Right renal pelvis (tissue), 4 donors: ENCODE measurements at regions not wholly inside any gene's neighbourhood (a gene's known extent, or its start where the extent isn't known, plus 50 kb on each side); places are given as distances from the start of the nearest gene placed in this dataset.
"Not testable (repeated sequence)": the region's sequence is repeated elsewhere in the genome, so short reads cannot be mapped to it uniquely, and the experiment has no call there.

Experiments
- DNase-seq, 4 donors: peaks; one replicate each; pipeline ENCODE4 v3.0.0-alpha.2; 2013; ENCODE audit warnings: low read depth in 4 of 4, low spot score in 3 of 4, missing footprints in 1 of 4

DNA sequence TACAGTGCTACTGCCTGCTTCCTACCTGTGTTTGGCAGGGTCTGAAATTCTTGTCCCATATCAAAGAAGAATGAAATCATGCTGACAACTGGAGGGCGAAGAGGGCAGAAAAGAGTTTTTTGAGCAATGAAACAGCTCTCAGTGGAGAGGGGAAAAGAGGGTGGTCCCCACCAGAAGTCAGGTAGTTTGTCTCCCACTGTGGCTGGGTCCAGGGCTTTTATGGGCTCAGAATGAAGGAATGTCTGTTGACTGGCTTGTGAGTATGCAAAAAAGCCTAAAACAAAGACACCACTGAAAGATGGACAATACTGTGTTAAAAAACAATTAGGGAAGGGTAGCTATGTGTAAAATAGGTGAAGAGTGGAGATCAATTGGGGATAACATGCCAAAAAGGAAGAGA, 115.0 kb downstream of the ADAM29 start:
- DNase-seq: no peak

DNA sequence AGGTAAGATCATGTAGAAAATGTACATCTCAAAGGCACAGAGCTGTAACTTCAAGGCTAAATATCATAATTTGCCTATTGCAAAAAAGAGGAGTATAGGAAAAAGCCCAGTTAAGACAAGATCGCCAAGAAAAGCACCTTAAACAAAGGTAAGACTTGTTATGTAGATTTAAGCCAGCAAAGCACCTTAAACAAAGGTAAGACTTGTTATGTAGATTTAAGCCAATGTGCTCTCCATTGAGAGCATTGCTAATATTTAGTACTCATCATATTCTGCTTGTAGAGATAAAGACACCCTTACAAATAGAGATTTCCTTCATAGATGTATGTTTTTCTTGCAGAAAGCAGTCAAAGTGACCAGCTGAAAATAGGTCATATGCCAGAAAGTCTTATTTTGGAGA, 115.8 kb downstream of the ADAM29 start:
- no peak for DNase-seq

DNA sequence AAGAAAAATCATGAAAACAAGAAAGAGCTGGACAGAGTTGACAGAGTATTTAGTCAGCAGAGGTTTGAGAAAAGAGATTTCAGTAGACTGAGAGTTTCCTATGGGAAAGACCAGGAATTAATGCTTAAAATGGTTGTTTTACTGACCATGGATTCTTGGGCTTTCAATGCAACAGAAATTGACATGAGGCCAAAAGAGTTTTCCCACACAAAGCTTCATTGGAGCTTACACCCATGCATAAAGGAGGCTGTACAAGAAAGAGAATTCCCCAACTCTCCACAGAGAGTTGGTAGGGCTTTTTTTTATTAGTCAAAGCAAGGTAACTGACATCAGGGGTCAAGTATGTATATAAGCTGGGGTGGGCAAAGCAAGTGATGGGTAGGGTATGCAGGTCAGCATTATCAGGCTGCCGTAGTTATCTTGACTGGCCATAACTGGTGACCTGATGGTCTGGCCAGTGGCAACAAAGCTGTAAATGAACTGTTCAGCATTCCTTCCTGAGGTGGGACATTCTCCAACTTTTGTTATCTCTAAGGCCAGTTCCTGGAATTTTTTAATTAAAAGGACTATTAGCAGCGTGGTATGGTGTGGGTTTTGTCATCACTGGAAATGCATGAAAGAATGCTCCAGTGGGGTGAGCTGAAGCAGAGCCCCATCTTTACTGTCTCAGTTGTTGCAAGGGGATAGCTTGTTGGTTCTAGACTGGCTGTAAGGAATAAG, 117.0 kb downstream of the ADAM29 start:
- no peak for DNase-seq

DNA sequence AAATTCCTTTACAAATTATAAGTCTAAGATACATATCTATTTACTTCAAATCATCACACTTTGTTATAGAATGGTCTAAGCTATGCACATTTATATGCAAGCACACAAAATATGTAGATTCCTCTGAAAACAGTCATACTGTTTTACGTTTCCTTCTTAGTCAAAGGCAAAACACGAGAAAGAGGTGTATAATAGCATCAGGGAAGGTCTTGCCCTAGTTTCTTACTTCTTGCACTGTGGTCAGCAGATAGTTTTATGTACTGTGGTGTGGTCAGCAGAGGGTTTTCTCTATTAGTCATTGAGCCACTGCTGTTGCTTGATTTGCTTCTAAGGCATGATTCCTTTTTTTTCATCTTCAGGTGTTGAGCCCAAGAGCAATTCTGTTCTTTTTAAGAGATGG, 117.7 kb downstream of the ADAM29 start:
- no peak for DNase-seq

DNA sequence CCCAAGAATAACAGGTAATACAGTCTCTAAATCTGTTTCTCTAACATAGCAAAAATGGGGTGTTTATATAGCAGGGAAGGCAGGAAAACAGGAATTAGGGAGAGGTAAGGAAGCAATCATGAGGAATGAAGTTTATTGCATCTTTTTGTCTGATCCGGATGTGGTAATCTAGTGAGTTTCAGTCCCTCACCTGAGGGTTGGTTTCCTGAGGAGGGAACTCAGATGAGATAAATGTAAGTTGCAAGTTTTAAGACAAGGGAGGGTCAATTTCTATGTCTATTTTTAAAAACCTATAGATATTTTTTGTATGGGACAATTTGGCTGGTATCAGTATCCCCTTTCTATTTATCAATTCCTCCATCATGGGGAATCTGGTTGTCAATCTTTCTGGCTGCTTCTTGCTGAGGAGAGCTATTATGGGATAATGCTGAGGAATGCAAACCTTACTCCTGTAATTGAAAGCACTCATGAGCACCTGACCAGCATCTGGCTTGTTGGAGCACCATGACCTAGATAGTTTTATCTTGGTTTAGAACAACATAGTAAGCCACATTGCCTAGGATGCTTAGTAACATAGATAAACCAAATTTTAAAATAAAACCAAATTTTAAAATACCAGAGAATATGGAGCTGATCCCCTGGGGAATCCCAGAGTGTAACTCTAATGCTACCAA, 130.1 kb downstream of the ADAM29 start:
- no peak for DNase-seq

DNA sequence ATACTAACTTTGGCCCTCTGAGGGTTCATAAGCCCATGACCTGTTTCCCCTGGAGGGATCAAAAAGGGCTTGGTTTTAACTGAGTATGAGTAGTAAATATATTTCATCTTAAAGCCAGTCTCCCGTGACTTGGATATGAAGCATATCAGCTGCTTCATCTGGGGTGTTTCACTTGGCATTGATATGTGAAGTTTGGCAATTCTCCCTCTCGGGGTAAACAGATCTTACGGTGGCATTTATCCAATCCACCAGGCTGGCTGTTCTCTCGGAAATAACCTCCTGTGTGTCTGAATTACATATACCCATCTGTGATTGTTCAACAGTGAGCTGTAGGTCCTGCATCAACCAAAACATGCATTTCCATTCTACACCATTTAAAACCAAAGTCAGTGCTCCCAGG, 130.7 kb downstream of the ADAM29 start:
- no peak for DNase-seq

DNA sequence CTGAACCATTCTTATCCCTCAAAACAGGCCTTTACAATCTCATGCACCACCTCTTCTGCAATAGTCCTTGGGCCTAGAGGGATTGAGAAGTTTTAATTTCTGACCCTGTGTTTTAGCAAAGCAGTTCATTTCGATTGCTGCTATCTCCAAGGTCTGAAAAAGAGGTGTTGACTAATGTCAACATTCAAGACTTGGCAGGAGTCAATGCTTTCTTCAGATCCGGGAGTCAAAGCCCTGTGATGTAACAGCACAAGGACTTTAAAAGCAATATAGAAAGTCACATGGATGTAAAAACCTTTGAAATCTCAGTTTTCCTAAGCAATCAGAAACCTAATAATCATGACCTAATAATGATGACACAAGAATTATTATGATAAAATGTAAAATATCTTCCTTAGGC, 133.8 kb downstream of the ADAM29 start:
- DNase-seq: no peak

DNA sequence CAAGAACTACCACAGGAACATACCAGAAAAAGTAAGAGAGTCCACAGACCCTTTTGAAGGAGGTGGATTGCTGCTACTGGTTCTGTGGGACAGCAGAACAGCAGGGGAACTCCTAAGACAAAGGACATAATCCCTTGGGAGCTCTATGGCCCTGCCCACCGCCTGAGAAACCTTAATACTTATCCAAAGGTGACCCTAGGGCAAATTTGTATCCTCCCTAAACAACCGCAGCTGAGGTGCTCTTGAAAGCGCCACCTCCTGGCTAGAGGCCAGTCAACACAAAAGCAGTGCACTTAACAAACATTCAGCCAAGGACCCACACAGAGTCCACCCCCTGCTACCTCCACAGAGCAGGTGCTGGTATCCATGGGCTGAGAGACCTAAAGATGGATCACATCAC, 136.8 kb downstream of the ADAM29 start:
- no peak for DNase-seq

DNA sequence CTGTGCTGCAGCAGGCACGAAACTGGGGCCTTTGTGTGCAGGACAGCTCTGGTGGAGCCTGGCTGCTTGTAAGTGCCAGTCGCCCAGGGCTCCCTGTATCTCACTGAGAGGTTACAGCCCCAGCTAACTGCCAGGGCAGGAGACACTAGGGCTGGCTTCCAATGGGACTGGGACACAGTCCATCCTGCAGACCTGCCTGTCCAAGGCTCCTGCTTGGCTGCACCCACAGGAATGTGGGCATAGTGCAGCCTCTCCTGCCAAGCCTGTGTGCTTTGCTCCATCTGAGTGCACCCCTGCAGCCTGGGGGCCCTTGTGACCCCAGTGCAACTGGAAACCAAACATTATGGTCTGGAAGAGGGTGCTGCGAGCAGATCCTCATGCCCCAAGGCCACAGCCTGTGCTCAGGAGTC, 144.0 kb downstream of the ADAM29 start:
- no peak for DNase-seq

DNA sequence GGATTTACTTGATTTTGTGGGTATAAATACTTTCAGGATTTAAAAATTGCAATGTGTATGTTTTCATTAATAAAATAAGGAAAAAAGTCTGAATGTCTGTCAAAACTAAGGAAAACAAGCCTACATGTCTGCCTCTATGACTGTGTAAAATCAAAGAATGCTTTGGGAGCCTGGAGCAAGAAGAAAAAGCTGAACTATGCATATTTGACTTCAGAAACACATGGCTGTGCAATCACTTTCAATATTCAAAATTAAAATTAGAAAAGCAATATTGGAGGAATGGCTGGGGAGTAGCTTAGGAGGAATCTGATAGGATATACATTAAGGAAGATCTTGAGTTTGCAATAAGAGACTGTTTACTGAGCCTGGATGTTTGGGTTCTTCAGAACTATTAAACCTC, 147.1 kb downstream of the ADAM29 start:
- DNase-seq: no peak

DNA sequence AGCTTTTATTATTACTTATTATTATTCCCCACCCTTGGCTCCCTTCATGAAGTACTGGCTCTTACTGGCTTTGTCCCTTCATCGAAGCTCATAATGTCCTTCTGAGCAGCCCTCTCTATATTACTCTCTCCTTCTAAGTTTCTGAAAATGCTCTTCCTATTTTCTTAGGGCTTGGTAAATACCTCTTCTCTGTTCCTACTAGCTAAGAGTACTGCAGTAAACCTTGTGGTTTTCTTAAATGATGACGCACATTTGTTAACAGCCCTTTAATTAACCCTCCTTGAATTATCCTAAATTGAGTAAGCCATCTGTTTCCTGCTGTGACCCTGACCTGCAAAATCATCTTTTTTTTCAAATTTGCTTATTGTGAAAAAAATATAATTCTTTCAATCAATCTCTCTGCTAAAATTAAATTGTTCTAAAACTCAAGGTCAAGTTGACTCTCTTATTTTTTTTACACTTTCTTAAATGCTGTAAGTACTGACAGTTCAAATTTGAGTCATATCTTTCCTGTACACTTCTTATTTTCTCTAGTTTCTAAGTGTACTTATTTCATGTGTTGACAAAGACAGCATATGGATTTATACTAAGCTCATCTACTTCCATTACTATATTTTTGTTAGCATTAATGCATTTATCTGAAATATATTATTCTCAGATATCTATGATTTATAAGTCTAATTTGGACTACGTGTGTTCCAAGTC, 148.9 kb downstream of the ADAM29 start:
- no peak for DNase-seq

DNA sequence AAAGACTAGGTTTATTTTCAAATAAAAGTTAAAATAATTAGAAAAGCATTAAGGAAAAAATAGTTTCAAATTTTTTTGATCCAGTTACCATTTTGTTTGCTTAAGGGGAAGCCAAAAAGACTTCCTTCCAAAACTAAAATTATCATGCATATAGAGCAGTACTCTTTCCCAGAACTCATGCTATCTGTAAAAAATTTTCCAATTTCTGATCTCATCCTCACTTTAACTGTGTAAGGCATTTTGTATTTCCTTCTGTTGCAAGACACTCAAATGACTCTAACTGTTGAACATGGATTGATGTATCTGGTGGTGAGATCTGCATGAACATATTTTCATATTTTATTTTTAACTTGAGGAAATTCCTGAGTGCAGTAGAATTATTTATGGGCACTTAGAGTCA, 150.1 kb downstream of the ADAM29 start:
- no peak for DNase-seq

DNA sequence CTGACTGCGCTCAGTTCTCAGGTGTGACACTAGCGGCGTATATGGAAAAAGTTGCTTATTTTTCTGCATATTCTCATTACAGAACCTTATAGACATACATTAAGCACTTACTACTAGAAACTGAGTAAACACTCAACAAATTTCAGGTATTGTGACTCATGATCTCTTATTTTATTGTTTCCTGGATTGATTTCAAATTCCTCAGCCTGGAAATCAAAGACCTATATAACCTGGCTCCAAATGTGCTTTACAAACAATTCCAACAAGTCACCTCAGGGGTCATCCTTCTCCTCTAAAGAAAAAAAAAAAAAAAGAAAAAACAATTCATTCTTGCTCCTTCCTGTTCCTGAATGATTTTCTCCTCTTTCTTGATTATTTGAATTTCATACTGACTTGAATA, 152.3 kb downstream of the ADAM29 start:
- no peak for DNase-seq

DNA sequence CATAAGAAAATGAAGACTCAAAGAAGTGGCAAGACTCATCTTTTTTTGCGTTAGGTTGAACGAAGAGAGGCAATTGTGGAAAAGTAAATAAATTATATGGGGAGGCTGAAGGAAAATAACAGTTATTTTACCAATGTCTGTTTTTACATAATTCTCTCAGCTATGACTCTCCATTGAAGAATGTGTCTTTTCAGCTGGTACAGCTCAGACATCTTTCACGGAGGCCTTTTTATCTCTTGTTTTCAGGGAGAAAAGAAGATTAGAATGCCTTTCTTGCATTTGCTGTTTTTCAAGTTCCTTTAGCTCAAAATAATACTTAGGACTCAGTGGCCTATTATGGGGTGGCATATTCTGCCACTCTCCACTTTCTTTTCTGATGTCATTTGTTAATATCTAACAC, 153.0 kb downstream of the ADAM29 start:
- no peak for DNase-seq

DNA sequence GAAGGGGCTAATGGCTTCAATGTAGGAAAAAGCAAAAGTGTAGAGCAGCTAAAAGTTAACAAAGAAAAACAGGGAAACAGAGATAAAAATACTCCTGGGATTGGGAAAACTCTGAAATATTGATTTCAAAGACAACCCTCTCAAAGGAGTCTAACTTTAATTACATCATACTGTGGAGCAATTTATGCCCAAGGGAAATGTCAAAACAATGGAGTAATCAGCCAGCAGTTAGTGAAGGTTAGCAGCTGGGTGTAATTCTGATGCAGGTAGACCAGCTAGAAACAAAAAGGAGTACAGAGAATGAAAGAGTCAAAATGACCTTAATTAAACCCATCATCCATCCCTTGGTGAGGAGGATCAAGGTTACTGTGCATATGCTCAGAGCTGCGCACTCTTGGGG, 169.0 kb downstream of the ADAM29 start:
- no peak for DNase-seq

DNA sequence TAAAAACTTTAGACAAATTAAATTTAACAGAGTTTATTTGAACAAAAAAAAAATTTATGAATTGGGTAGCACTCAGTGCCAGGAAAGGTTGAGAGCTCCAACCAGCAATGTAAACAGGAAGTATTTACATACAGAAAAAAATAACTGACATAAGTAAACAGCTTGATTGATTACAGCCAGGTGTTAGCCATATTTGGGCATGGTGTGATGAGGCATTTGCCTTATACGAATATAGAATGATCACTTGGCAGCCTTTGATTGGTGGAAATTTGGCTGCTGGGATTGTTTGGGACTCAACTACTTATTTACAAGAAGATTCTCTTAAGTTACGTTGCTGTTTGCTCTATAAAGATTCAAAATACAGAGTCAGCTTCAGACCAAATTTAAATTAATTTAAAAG, 172.0 kb downstream of the ADAM29 start:
- no peak for DNase-seq

DNA sequence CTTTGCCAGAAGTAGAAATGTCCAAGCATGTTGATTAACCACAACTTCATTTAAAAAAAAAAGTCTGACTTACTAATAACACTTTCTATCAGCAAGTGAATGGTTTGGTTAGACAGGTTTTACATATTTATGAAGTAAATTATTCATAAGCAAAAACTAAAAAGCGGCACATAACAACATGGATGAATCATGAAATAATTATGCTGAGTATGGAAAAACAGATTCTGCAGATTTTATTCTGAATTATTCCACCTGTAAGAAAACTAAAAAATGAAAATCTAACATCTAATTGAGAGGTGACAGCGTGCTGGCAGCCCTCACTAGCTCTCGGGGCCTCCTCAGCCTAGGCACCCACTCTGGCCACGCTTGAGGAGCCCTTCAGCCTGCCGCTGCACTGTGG, 173.5 kb downstream of the ADAM29 start:
- no peak for DNase-seq

DNA sequence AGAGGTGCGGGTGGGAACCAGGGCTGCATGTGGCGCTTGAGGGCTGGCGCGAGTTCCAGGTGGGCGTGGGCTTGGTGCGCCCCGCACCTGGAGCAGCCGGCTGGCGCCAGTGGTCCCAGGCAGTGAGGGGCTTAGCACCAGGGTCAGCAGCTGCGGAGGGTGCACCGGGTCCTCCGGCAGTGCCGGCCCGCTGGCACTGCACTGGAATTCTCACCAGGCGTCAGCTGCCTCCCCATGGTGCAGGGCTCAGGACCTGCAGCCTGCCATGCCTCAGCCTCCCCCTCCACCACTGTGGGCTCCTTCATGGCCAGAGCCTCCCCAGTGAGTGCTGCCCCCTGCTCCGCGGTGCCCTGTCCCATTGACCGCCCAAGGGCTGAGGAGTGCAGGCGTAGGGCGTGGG, 174.0 kb downstream of the ADAM29 start:
- no peak for DNase-seq

DNA sequence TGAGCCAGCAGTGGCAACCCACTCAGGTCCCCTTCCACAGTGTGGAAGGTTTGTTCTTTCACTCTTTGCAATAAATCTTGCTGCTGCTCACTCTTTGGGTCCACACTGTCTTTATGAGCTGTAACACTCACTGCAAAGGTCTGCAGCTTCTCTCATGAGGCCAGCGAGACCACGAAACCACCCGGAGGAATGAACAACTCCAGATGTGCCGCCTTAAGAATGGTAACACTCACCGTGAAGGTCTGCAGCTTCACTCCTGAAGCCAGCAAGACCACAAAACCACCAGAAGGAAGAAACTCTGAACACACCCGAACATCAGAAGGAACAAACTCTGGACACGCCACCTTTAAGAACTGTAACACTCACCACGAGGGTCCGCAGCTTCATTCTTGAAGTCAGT, 174.9 kb downstream of the ADAM29 start:
- not testable (repeated sequence) for DNase-seq

DNA sequence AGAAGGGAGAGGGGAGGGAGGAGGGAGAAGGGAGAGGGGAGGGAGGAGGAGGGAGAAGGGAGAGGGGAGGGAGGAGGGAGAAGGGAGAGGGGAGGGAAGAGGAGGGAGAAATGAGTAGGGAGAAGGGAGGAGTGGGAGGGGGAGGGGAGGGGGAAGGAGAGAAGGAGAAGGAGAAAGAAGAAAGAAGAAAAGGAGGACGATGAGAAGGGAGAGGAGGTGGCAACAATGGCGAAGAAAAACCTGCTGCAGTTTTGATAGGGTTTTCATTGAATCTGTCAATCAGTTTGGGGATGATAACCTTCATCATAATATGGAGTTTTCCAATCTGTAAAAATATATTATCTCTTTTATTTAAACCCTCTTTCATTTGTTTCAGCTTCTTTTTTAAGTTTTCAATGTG, 185.2 kb downstream of the ADAM29 start:
- DNase-seq: no peak

DNA sequence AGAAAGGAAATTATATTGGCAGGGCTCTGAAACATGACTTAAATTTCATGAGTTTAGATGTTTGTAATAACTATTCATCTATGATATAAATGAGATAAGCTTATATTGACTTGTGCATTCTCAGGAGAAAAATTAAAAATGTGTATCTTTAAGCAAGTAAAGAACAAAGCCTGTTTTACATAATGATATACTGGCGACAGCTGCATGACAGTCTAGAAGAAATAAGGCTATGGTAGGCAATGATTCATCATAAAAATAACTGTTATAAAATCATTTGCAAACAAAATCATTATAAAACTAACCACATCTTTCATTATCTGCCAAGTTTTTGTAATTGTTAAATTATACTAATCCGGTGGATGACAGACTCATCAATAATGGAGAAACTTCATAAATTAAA, 188.1 kb downstream of the ADAM29 start:
- no peak for DNase-seq

DNA sequence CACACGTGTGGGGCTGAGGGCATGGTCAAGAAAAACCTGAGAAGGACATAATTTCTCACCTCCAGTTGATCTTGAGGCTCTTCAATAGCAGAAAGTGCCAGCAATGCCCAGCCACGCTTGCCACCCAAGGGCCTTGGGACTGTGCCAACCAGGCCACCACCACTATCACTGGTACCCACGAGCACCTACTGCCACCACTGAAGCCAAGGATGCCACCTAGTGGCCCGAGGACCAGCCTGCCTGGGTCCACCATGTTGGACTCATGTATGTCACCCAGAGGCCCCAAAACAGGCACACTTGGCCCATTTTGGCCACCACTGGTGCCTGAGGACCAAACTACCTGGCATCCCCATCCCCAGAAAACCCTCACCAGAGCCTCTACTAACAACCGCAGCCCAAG, 191.8 kb downstream of the ADAM29 start:
- DNase-seq: no peak
